ENCODE measurements at regions not wholly inside any gene's neighbourhood (a gene's known extent, or its start where the extent isn't known, plus 50 kb on each side); places are given as distances from the start of the nearest gene placed in this dataset.
A peak's percentile ranks its signal among the peaks of the same experiment; 100 is the strongest.

- H3K4me3 ChIP-seq (ENCODE audit: low read depth, low read length, poor library complexity, severe bottlenecking) = no peak overlapping the region
- BruUV-seq (replicated peaks) = no TSS peak
- intact Hi-C loops (cut with micrococcal nuclease; ENCODE audit: unreplicated experiment) = no loop called here
- no peak overlapping the region for H3K27ac ChIP-seq (ENCODE audit: low read depth, low read length, poor library complexity, severe bottlenecking)
- no peak for DNase-seq (ENCODE audit: low spot score)
- POLR2A ChIA-PET (ENCODE audit: low non-redundant PET) = no interaction called here
- CTCF ChIA-PET = no interaction called here
- TF ChIP-seq CTCF (conservative IDR thresholded peaks at IDR 0.05; ENCODE audit: low read depth, low read length) = no peak
- TF ChIP-seq EZH2 (IDR thresholded peaks at IDR 0.05; ENCODE audit: borderline replicate concordance, low read depth, low read length, poor library complexity, severe bottlenecking) = peak; percentile 21
- peaks cover 61% of the 10 kb centered on the region for H3K27me3 ChIP-seq (replicated peaks; ENCODE audit: insufficient read depth, low read depth, low read length, poor library complexity)
- H3K4me1 ChIP-seq (ENCODE audit: insufficient read depth, low read length, poor library complexity, severe bottlenecking) = no peaks in the 10 kb centered on the region
- H3K36me3 ChIP-seq (ENCODE audit: insufficient read depth, low read length, poor library complexity, severe bottlenecking) = no peaks in the 10 kb centered on the region
- no peaks in the 10 kb centered on the region for H3K9me3 ChIP-seq (ENCODE audit: low read depth, low read length, poor library complexity, severe bottlenecking)
Observed at GRCh38 chr9:79357194-79357593, 214.6 kb upstream of the TLE4 start.

- H3K27me3 ChIP-seq (replicated peaks; ENCODE audit: insufficient read depth, low read depth, low read length, poor library complexity) = peaks cover 65% of the 10 kb centered on the region
- H3K36me3 ChIP-seq (ENCODE audit: insufficient read depth, low read length, poor library complexity, severe bottlenecking) = no peaks in the 10 kb centered on the region
- no peak overlapping the region for H3K4me3 ChIP-seq (ENCODE audit: low read depth, low read length, poor library complexity, severe bottlenecking)
- DNase-seq (ENCODE audit: low spot score) = no peak
- H3K9me3 ChIP-seq (ENCODE audit: low read depth, low read length, poor library complexity, severe bottlenecking) = no peaks in the 10 kb centered on the region
- ChIA-PET CTCF (no interaction called here), POLR2A (ENCODE audit: low non-redundant PET) (no interaction called here)
- BruUV-seq (replicated peaks) = no TSS peak
- no peak overlapping the region for H3K27ac ChIP-seq (ENCODE audit: low read depth, low read length, poor library complexity, severe bottlenecking)
- intact Hi-C loops (cut with micrococcal nuclease; ENCODE audit: unreplicated experiment) = no loop called here
- H3K4me1 ChIP-seq (ENCODE audit: insufficient read depth, low read length, poor library complexity, severe bottlenecking) = no peaks in the 10 kb centered on the region
- no peak for TF ChIP-seq CTCF (conservative IDR thresholded peaks at IDR 0.05; ENCODE audit: low read depth, low read length)
- TF ChIP-seq EZH2 (IDR thresholded peaks at IDR 0.05; ENCODE audit: borderline replicate concordance, low read depth, low read length, poor library complexity, severe bottlenecking) = no peak
Observed at GRCh38 chr9:79357616-79358015, 214.1 kb upstream of the TLE4 start.

- peaks cover 84% of the 10 kb centered on the region for H3K27me3 ChIP-seq (replicated peaks; ENCODE audit: insufficient read depth, low read depth, low read length, poor library complexity)
- intact Hi-C loops (cut with micrococcal nuclease; ENCODE audit: unreplicated experiment) = no loop called here
- no TSS peak for BruUV-seq (replicated peaks)
- CTCF ChIA-PET = no interaction called here
- no peak overlapping the region for H3K4me3 ChIP-seq (ENCODE audit: low read depth, low read length, poor library complexity, severe bottlenecking)
- H3K9me3 ChIP-seq (ENCODE audit: low read depth, low read length, poor library complexity, severe bottlenecking) = no peaks in the 10 kb centered on the region
- TF ChIP-seq EZH2 (IDR thresholded peaks at IDR 0.05; ENCODE audit: borderline replicate concordance, low read depth, low read length, poor library complexity, severe bottlenecking) = no peak
- no peak for TF ChIP-seq CTCF (conservative IDR thresholded peaks at IDR 0.05; ENCODE audit: low read depth, low read length)
- no peaks in the 10 kb centered on the region for H3K4me1 ChIP-seq (ENCODE audit: insufficient read depth, low read length, poor library complexity, severe bottlenecking)
- no peak for DNase-seq (ENCODE audit: low spot score)
- POLR2A ChIA-PET (ENCODE audit: low non-redundant PET) = interaction anchor here (0.6 kb wide), 1 partner anchor 178 kb away, joined by 3 read pairs; no protein-coding TSS in a partner anchor
- no peak overlapping the region for H3K27ac ChIP-seq (ENCODE audit: low read depth, low read length, poor library complexity, severe bottlenecking)
- no peaks in the 10 kb centered on the region for H3K36me3 ChIP-seq (ENCODE audit: insufficient read depth, low read length, poor library complexity, severe bottlenecking)
Observed at GRCh38 chr9:79360387-79361347, 211.1 kb upstream of the TLE4 start.

Measured in A673 (cell line).